ENCODE measurements at regions not wholly inside any gene's neighbourhood (a gene's known extent, or its start where the extent isn't known, plus 50 kb on each side); places are given as distances from the start of the nearest gene placed in this dataset.
A peak's percentile ranks its signal among the peaks of the same experiment; 100 is the strongest.

- no peak for TF ChIP-seq CTCF (IDR thresholded peaks at IDR 0.05; ENCODE audit: low read length, missing control alignments)
- H3K4me3 ChIP-seq (replicated peaks; ENCODE audit: low read depth, low read length): no peak overlapping the region
- no peak for DNase-seq (ENCODE audit: low read depth)
Measured at GRCh38 chr14:71463807-71464206, 468.4 kb upstream of the RGS6 start.

- DNase-seq (ENCODE audit: low read depth): no peak
- no peak for TF ChIP-seq CTCF (IDR thresholded peaks at IDR 0.05; ENCODE audit: low read length, missing control alignments)
- no peak overlapping the region for H3K4me3 ChIP-seq (replicated peaks; ENCODE audit: low read depth, low read length)
Measured at GRCh38 chr14:71464840-71465239, 467.4 kb upstream of the RGS6 start.

DNA sequence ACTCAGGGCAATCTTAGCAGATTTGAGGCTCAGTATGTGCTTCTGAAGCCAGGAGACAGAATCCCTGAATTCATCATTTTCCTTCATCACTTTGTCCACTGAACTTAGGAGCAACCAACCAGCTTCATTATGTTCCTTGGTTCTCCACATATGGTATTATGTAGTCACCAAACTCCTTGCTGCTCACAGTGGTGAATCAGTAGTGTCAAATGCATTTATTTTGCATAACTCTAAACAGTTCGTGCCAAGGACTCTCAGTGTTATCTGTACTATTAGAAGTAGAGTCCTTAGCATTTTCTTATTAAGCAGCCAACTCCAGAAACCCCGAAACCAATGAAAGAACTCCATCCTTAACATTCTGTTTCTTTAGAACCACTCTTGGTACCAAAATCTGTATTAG lies 466.9 kb upstream of the RGS6 start:
- no peak overlapping the region for H3K4me3 ChIP-seq (replicated peaks; ENCODE audit: low read depth, low read length)
- no peak for TF ChIP-seq CTCF (IDR thresholded peaks at IDR 0.05; ENCODE audit: low read length, missing control alignments)
- DNase-seq (ENCODE audit: low read depth): peak; percentile 58

DNA sequence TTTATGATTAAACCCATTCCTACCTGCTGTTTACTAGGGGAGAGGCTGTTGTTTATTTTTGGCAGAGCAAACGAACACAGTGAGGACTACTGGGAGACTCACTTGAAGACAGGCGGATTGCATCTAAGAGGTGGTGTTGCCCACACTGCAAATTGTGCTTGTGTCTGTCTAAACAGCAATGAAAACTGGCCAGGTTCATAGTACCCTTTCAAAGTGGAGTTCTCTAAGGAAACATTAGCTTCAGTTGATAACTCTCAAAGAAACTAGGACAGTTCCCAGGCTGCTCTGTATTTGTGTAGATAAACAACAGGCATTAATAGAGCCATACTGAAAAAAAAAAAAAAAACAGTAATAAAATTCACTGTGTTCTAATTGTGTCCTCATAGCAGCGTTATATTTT lies 466.0 kb upstream of the RGS6 start:
- TF ChIP-seq CTCF (IDR thresholded peaks at IDR 0.05; ENCODE audit: low read length, missing control alignments): no peak
- no peak for DNase-seq (ENCODE audit: low read depth)

DNA sequence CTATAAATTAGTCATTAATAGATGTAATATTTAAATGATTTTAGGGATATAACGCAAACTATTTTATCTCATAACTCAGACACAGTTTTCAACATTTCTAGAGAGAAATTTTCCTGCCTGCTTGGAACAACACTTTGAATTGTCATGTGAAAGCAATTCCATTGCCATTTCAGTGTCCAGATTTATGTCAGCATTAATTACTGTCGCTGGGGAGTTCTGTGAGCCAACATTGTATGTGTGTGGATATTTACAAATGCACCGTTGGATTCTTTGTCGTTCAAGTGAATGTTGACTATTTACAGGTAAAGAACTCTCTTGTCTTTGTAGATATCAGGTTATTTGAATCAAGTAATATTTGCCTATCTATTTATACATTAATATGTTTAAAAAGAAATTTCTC lies 465.3 kb upstream of the RGS6 start:
- no peak for TF ChIP-seq CTCF (IDR thresholded peaks at IDR 0.05; ENCODE audit: low read length, missing control alignments)
- H3K4me3 ChIP-seq (replicated peaks; ENCODE audit: low read depth, low read length): no peak overlapping the region
- no peak for DNase-seq (ENCODE audit: low read depth)

More for the DNA sequence above, 466.0 kb upstream of the RGS6 start:
- no peak overlapping the region for H3K4me3 ChIP-seq (replicated peaks; ENCODE audit: low read depth, low read length)

DNA sequence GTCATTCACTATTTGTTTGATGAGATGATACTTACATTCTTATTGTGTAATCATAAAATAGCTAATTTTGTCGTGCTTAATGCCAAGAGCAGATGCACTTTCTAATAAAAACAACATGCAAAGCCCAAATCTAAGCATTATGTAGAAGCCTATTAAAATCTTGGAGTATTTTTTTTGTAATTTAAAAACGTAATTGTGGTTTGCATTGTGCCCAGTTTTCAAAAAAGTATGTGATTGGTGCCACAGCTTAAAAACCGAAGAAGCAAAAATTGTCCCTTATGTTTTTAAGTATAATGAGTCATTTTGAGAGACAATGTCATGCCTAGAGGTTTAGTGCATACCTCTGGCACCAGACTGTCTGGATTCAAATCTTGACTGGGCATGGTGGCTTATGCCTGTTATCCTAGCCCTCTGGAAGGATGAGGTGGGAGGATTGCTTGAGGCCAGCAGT lies 464.8 kb upstream of the RGS6 start:
- TF ChIP-seq CTCF (IDR thresholded peaks at IDR 0.05; ENCODE audit: low read length, missing control alignments): no peak
- H3K4me3 ChIP-seq (replicated peaks; ENCODE audit: low read depth, low read length): no peak overlapping the region
- peak; percentile 26 for DNase-seq (ENCODE audit: low read depth)

GRCh38 chr14:71468701-71469100 lies 463.5 kb upstream of the RGS6 start:
- no peak overlapping the region for H3K4me3 ChIP-seq (replicated peaks; ENCODE audit: low read depth, low read length)
- DNase-seq (ENCODE audit: low read depth): no peak
- TF ChIP-seq CTCF (IDR thresholded peaks at IDR 0.05; ENCODE audit: low read length, missing control alignments): no peak

Data from fibroblast of pulmonary artery (primary cell).